Lower leg skin (tissue), 4 donors: ENCODE measurements at regions not wholly inside any gene's neighbourhood (a gene's known extent, or its start where the extent isn't known, plus 50 kb on each side); places are given as distances from the start of the nearest gene placed in this dataset.

Experiments used
- DNase-seq, 2 donors: peaks; one replicate each; pipeline ENCODE4 v3.0.0-alpha.2; 2019; ENCODE audit warnings: low spot score in 2 of 2
- H3K4me3 ChIP-seq: fragments of 200-600 bp; sonication (generic); 2 replicates; pipeline ENCODE4 v1.5.1; 2017; ENCODE audit warnings: mild to moderate bottlenecking, low read depth; ENCODE audit not compliant: poor library complexity, severe bottlenecking
- POLR2A ChIP-seq, 2 donors: fragments of 450-650 bp; IDR thresholded peaks; one replicate each; pipeline ENCODE4 v1.6.1; 2016 to 2017; ENCODE audit warnings: antibody characterized with exemption in 2 of 2, mild to moderate bottlenecking in 1 of 2, moderate library complexity in 1 of 2
- WGBS, 2 donors: methylation state at CpG; one replicate each; pipeline ENCODE4 v1.1.5; 2018; 5-methylcytosine and 5-hydroxymethylcytosine counted together
- intact Hi-C: fragments of 100-400 bp; cut with DNase I; formaldehyde crosslinking; loops from one replicate; pipeline ENCODE4 v1.15.0; 2023; ENCODE audit warnings: low total_unique reads
- TF ChIP-seq, protein P1 (sequence below), 3 donors: fragments of 450-650 bp; IDR thresholded peaks; one replicate each; pipeline ENCODE4 v1.5.1; 2016; ENCODE audit warnings: antibody characterized with exemption in 3 of 3, mild to moderate bottlenecking in 3 of 3, moderate library complexity in 2 of 3

DNA sequence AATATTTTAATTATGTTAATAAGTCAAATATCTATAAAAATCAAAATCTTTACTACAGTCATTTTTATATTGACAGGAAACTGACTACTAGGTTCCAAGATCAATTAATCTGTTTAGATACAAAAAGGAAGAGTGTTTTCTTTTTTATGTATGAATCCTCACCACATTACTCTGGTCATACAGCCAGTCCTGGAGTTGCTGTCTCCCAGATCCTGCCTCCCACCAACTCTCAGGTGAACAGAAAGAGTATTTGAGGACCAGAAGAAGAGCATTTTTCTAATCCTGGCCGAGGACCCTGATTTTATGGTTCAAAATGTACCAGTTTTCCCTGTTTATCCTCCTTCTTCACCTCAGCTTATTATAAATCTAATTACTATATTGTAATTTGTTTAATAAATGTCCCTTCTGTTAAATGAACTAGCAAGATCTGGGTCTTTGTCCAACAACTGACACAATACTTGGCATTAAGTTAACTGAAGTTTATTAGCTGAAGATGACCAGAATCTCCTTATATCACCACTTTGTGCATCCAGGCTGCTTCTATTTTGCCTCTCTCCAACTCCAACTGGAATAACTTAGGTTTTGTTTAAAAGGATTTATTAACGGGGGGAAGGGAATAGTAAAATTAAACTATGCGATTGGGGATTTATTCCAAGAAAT lies 224.4 kb upstream of the PCDH7 start:
- no peak for TF ChIP-seq POLR2A (IDR thresholded peaks at IDR 0.05)
- TF ChIP-seq, protein P1, sequence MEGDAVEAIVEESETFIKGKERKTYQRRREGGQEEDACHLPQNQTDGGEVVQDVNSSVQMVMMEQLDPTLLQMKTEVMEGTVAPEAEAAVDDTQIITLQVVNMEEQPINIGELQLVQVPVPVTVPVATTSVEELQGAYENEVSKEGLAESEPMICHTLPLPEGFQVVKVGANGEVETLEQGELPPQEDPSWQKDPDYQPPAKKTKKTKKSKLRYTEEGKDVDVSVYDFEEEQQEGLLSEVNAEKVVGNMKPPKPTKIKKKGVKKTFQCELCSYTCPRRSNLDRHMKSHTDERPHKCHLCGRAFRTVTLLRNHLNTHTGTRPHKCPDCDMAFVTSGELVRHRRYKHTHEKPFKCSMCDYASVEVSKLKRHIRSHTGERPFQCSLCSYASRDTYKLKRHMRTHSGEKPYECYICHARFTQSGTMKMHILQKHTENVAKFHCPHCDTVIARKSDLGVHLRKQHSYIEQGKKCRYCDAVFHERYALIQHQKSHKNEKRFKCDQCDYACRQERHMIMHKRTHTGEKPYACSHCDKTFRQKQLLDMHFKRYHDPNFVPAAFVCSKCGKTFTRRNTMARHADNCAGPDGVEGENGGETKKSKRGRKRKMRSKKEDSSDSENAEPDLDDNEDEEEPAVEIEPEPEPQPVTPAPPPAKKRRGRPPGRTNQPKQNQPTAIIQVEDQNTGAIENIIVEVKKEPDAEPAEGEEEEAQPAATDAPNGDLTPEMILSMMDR (IDR thresholded peaks at IDR 0.05) = no peak

DNA sequence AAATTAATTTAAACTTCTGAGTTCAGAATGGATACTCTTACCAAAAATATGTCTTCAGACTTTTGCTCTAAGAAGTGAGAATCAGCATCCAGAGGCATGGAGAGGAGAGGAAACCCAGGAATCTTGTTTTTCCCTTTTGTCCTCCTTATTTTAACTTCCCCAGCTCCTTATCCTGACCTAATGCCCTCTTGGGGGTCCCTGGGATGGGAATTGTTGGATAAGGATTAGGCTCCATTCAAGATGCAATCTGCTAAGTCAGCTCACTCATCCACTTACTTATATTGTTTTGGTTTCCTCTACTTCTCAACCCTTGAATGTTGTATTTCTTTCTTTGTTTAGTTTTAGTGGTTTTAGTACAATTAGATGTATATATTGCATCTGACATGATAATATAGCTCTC lies 208.4 kb upstream of the PCDH7 start:
- no peak for DNase-seq
- intact Hi-C loops = no loop called here
- TF ChIP-seq, protein P1 (IDR thresholded peaks at IDR 0.05) = no peak
- TF ChIP-seq POLR2A (IDR thresholded peaks at IDR 0.05) = no peak
- no peak overlapping the region for H3K4me3 ChIP-seq

More for the DNA sequence above, 224.4 kb upstream of the PCDH7 start:
- 79 to 83% methylated on average over 3 of the region's 3 CpGs for WGBS, 2 donors
- no peak overlapping the region for H3K4me3 ChIP-seq
- DNase-seq = no peak
- intact Hi-C loops = no loop called here

DNA sequence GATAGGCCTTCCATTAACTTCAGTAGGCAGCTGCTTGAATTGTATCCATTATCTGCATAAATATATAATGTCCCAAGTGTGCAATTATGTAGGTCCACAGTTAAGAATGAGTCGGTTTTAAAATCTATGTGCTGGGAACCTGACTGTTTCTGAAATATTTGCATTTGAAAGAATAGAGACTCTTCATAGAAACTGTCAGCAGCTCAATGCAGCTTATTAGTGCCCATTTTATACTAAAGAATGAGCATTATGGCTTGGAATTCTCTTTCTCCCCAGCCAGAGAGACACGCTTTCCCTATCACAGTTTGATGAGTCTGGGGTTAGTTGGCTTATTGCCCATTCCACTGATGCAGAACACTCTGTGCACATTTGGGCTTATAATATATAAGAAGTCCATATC lies 202.0 kb upstream of the PCDH7 start:
- intact Hi-C loops = no loop called here
- H3K4me3 ChIP-seq = no peak overlapping the region
- 32 to 65% methylated on average over 2 of the region's 2 CpGs for WGBS, 2 donors
- DNase-seq = no peak
- TF ChIP-seq, protein P1 (IDR thresholded peaks at IDR 0.05) = no peak
- no peak for TF ChIP-seq POLR2A (IDR thresholded peaks at IDR 0.05)

DNA sequence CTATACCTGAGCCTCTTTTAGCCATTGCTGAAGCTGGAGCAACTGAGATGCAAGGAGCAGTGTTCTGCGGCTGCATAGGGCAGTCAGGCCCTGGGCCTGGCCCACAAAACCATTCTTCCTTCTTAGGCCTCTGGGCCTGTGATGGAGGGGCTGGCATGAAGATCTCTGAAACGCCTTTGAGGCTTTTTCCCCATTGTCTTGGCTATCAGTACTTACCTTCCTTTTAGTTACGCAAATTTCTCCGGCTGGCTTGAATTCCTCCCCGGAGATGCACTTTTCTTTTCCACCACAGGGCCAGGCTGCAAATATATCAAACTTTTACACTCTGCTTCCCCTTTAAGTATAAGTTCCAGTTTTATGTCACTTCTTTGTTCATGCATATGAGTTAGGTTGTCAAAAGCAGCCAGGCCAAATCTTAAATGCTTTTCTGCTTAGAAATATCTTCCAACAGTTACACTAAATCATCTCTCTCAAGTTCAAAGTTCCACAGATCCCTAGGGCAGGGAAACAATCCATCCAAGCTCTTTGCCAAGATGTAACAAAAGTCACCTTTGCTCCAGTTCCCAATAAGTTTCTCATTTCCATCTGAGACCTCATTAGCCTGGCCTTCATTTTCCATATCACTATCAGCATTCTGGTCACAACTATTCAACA lies 194.4 kb upstream of the PCDH7 start:
- DNase-seq = no peak
- TF ChIP-seq, protein P1 (IDR thresholded peaks at IDR 0.05) = no peak
- no peak for TF ChIP-seq POLR2A (IDR thresholded peaks at IDR 0.05)
- H3K4me3 ChIP-seq = no peak overlapping the region
- intact Hi-C loops = no loop called here
- WGBS, 2 donors = 85 to 87% methylated on average over 5 of the region's 5 CpGs

DNA sequence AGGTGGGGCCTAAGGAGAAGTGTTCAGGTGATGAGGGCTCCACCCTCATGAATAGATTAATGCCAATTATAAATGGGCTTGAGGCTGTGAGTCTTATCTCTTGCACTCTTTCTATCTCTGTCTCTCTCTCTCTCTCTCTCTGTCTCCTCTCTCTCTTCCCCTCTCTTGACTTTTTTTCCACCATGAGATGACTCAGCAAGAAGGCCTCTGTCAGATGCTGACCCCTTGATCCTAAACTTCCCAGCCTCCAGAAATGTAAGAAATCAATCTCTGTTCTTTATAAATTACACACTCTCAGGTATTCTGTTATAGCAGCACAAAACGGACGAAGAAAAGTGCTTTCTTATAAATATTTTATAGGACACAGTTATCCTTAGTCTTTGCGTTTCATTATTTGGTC lies 184.9 kb upstream of the PCDH7 start:
- 92 to 96% methylated on average over 3 of the region's 3 CpGs for WGBS, 2 donors
- intact Hi-C loops = no loop called here
- TF ChIP-seq POLR2A (IDR thresholded peaks at IDR 0.05) = no peak
- TF ChIP-seq, protein P1 (IDR thresholded peaks at IDR 0.05) = no peak
- H3K4me3 ChIP-seq = no peak overlapping the region
- DNase-seq = no peak
